Fibroblast of skin of right quadriceps (primary cell): ENCODE measurements at regions not wholly inside any gene's neighbourhood (a gene's known extent, or its start where the extent isn't known, plus 50 kb on each side); places are given as distances from the start of the nearest gene placed in this dataset.
"Not testable (repeated sequence)": the region's sequence is repeated elsewhere in the genome, so short reads cannot be mapped to it uniquely, and the experiment has no call there.

Source experiments
- DNase-seq: peaks from one replicate; pipeline ENCODE4 v3.0.0-alpha.2; 2013

DNA sequence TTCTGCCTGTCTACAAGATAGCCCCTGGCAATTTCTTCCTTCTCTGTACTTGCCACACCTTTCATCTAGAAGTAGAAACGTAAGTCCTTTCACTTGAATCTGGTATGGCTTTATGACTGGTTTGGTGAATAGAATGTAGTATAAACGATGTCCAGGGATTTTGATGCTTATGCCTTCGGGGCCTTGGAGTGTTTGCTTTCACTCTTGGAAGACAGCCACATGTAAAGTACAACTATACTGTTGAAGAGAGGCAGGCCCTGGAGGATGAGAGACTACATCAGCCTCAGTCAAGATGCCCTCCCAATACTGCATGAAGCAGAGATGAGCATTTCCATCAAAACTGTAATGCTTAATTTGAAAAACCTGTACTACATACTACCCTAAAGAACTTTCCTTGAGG, 553.8 kb upstream of the C9orf72 start:
- no peak for DNase-seq

DNA sequence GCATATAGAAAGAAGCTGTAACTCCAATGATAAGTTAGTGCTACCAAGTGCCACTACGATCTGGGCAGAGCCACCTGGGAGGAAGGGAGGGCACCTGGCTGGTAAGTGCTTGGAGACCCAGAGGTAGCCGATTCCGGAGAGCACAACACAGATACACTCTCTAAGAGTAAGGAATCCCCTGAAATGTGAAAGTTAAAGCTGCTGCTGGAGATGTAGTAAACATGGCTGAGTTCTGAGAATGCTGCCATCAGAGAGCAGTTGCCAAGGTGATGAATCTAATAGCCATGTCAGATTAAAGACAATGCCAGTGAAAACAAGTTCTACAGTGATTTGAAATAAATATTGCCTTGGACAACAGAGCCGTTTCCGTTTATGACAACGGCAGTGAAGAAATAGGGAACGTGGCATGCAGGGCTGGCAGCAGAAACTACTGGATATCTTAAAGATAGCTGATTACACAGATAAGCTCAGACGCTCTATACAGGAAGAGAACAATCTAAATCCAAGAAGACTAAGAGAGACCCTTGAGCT, 561.2 kb upstream of the C9orf72 start:
- no peak for DNase-seq

DNA sequence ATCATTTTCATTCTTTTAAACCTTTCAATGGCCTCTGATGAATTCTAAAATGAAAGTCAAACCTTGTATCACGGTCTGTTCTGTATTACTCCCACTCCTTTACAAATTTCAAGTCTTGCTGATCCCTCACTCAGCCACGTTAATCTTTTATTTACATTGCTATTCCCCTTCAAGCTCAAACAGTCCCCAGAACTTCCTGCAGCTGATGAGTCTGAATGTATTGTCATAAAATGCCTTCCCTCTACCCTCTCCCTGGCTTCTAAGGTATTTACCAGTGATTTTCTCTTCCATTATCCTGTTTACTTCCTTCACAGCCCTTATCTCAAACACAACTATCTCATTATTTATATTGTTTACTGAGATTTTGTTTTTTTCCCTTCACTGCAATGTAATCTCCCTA, 562.3 kb upstream of the C9orf72 start:
- no peak for DNase-seq

DNA sequence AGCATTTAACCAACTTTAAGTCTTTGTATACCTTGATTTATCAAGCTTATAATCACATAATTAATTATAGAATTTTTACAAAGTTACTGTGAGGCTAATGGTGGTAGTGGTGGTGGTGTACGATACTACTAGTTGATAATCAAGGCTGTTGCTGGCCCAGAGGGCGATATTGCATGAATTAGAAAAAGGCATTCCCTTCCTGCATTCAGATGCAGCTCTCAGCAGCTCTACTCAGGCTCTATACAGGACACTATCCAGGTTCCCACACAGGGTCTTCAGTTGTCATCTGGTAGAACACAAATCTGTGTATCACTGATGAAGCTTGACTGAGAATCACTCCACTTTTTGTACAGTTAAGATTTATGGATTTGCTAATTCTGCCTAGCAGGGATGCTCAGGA, 562.8 kb upstream of the C9orf72 start:
- DNase-seq: no peak

DNA sequence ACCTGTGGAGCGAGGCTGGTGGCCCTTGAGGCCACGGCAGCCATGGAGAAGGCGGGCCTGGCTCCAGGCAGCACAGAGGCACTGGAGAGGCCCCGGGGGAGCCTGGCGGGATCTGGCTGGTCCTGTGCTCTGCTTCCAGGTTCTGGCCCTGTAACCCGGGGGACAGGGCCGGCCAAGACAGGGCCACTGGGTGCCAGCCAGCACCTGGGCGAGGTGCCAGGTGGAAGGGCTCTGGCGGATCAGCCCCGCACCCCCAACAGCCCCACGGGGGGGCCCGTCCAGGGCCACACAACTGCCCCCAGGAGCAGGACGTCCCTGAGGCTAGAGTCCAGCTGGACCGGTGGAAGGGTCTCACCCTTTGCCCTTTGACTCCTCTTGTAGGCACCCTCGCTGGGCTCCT, 574.1 kb upstream of the C9orf72 start:
- DNase-seq: not testable (repeated sequence)

DNA sequence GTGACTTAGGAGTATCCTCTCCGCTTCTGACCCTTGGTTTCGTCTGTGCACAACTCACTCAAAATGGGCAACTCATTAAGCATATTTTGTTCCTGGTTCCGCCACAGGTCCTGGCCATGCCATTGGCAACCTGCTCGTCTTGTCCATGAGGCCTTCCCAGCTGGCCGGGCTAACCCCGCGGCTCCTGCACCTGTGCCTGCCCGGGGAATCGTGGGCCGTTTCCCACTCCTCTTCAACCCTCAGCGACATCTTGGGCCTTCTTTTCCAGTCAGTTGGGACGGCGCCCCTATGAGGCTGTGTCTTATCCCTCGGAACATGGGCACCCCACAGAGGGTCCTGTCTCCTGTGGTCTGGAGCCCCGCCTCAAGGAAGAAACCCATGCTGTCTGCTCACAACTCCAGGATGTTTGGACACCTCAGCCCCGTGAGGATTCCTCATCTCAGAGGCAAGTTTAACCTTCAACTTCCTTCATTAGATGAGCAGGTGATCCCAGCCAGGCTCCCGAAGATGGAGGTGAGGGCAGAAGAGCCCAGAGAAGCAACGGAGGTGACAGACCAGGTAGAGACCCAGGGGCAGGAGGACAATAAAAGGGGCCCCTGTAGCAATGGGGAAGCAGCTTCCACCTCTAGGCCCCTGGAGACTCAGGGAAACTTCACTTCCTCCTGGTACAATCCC, 574.8 kb upstream of the C9orf72 start:
- DNase-seq: not testable (repeated sequence)

DNA sequence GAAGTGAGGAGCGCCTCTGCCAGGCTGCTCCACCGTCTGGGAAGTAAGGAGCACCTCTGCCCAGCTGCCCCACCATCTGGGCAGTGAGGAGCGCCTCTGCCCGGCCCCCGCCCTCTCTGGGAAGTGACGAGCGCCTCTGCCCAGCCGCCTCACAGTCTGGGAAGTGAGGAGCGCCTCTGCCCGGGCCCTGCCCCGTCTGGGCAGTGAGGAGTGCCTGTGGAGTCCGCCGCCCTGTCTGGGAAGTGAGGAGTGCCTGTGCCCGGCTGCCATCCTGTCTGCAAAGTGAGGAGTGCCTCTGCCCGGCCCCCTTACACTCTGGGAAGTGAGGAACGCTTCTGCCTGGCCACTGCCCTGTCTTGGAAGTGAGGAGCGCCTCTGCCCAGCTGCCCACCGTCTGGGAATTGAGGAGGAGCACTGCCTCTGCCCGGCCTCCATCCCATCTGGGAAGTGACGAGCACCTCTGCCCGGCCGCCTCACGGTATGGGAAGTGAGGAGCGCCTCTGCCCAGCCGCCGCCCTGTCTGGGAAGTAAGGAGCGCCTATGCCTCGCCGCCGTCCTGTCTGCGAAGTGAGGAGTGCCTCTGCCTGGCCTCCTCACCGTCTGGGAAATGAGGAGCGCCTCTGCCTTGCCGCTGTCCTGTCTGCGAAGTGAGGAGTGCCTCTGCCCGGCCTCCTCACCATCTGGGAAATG, 576.2 kb upstream of the C9orf72 start:
- not testable (repeated sequence) for DNase-seq

DNA sequence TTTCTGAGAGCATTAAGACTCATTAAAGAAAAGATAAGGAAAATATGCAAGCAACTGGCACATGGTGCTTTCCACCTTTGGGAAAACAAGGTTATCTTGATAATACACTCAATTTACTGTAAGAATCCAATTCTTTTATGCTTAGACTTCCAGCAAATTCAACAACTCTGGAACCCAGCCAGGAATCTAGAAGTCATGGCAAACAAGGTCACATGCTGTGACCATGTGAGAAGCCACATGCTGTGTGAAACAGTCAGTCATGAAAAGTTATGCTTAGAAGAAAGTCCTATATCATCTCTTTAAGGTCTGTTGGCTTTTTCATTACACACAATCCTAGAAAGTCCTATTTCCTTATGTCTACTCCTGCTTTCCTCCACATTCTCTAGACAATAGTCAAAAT, 581.8 kb upstream of the C9orf72 start:
- no peak for DNase-seq

DNA sequence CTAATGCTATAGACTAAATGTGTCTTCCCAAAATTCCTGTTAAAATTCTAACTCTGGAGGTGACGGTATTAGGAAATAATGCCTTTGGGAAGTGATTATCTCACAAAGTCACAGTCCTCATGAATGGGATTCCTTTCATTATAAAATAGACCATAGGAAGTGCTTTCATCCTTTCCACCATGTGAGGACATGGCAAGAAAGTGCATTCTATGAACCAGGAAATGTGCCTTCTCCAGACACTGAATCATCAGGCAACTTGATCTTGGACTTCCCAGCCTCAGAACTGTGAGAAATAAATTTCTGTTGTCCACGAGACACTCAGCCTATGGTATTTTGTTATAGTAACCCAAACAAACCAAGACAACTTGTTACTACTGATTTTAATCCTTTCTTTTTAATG, 582.4 kb upstream of the C9orf72 start:
- no peak for DNase-seq

DNA sequence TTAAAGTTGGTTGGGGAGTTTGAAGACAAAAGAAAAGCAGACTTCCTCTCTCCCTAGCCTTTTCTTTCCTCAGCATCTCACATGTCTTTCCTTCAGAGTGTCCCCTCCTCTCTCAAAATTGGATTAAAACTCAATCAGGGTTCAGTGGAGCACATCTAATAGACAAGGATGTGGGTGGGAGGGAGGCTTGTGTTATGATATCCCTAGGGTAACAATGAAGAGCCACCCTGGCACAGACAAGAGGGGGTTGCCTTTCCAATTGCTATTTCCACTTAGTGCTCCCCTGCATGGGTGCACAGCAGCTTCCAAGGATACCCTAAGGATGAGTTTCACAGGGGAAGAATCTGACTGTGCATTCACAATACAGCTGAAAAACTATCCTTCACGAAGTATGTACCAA, 585.2 kb upstream of the C9orf72 start:
- DNase-seq: no peak

DNA sequence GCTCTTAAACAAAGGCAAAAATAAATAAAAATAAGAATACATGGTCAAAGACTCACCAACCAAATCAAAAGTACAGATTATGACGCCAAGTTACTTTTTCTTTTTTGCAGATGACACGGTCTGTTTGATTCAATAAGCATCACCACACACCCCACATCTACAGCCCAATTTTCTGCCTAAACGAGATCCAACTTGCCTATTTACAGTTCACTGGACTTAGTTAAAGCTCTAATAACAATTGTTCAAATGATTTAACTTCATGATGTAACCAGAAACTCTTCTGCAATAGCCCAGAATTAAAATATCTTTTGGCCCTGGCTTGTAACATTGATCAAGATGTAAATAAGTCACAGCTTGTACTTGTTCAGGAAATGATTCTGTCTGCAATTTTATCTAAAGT, 590.3 kb upstream of the C9orf72 start:
- DNase-seq: no peak

DNA sequence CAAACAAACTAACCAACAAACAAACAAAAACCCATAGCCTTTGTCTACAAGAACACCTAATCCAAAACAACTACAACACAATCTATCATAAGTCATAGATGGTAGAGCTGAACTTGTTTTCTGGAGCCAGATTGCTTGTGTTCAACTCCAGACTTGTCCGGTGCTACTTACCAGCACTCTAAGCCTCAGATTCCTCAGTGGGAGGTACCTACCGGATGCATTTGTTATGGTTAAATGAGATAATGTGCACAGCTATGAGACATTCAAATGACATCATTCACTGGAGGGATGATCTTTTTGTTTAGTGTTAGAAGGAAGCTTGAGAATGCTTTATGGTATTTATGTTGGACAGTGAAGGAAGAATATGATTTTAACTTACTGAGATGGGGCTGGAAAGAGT, 592.9 kb upstream of the C9orf72 start:
- no peak for DNase-seq

DNA sequence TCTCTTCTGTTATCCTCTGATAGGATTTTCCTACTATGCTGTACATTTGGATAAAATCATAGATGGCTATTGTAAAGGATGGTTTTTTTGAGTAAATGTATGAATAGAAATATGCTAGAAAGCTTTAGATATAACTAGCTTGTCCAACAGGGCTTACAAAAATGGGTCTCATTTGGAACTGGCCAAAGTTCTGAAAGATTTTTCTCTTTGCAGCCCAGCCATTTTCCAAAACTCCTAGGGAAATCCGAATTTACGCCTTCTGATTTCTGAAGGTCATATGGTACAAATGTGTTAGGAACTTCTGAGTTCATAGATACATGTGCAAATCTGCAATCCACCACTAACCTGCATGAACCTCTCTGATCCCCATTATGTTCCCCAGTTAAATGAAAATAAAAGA, 603.9 kb upstream of the C9orf72 start:
- no peak for DNase-seq

DNA sequence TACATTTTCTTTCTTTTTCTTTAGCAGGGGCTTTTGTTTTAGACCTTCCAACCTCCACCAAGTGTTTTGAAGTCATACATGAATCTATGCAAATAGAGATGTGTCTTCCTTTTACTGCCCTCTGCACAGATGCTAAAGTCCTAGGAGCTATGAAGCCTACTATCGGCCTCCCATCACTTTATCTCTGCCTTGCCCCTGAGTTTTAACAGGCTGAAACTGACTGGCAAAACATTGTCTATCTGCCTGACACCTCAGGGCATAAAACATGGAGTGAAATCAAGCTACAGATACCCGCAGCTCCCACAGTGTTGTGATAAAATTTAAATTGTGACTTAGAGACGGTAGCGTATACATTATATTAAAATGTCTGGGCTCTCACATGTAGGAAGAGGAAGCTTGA, 604.6 kb upstream of the C9orf72 start:
- DNase-seq: no peak

DNA sequence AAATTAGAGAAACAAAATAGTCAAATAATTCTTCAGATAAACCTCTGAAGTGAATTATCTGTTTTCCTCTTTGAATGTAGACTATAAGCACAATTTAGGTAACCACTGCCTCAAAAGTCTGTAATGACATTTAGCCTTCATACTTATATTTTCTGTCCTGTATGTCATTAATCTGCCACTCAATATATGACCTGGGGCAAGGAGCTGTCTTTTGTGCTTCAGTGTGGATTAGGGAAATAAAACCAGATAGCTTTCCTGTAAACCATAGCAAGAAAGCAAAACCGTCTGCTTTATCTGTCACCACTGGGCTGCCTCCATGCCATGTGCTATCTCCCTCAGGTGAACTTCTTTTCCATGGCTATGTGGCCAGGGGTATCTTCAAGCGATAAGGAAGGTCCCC, 606.6 kb upstream of the C9orf72 start:
- no peak for DNase-seq

DNA sequence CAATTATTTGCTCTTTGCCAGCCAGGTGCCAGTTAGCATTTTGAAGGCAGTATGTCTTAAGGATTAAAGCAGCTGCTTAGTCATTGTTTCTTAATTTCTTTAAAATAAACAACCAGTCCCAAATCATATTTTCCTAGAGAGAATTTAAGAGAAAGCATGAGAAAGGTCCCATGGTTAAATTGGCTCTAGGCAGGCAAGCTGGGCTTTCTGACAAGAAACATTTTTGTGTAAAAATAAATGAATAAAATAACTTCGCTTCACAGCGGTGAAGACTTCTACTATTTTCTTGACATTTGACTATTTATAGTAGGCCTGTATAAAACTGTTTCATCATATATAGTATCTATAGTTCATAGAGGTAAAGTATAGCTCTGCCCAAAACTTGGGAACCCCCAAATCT, 617.7 kb upstream of the C9orf72 start:
- DNase-seq: no peak

DNA sequence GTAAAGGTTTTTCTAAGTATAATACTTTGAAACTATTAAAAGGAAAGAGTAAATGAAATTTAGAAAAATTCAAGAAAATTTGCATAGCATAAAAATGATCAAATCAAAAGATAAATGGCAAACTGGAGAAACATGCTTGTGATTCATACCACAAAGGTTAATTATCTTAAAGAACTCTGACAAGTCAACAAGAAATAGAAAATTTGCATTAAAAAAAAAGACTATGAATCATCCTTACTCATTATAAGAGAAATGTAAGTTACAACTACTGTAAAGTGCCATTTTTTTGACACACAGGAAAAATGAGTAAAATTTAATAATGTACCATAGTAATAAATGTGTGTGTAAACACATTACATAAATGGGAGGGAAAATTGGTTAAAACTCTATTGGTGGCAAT, 624.4 kb upstream of the C9orf72 start:
- DNase-seq: peak; percentile 3

DNA sequence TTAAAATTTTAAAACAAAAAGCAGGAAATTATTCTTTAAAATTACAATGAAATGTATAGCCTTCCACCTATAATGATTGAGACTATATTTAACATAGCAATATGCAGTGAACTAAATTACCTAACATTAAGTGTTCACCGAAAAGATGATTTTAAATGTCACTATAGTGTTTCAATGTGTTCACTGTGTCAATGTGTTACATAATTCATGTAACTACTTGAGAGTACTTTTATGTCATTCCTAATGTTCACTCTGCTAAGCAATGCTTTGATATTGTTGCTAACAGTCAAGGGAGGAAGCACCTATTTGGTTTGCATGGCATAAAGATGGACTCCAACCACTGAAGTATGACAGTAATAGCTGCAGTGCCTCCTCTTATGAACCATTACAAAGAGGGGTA, 629.8 kb upstream of the C9orf72 start:
- DNase-seq: no peak

DNA sequence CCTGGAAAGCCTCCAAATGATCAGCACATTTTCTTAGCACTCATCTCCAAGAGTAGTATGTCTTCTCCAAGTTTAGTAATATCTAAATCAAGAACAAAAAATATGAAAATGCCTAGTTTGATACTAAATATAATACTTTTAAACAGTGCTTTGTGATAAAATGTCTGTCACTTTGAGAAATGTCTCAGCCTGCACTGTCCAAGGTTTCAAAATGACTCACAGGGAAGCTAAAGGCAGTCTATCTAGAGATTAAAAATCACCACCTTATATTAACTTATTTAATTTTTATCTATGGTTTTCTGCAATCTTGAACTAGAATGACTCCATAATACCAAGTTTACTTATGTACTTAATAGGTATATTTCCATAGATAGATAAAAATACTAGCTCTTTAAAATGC, 633.0 kb upstream of the C9orf72 start:
- DNase-seq: no peak

DNA sequence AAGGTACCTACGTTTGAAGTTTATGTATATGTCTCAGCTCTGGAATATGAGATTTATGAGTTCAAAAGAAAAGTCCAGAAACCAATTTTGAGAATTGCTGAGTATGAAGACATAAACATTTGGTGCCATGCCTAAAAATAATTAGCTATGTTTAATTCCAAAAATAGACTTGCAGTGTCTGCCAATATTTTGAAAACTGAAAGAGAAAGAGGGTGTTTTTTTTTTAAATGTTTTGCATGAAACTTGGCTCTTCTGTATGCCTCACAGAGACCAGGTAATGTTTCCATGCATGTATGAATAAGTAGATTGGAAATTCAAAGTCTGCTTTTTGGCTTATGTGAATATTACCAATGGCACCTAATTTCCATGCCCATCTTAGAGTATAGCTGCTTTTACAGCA, 634.4 kb upstream of the C9orf72 start:
- DNase-seq: no peak

DNA sequence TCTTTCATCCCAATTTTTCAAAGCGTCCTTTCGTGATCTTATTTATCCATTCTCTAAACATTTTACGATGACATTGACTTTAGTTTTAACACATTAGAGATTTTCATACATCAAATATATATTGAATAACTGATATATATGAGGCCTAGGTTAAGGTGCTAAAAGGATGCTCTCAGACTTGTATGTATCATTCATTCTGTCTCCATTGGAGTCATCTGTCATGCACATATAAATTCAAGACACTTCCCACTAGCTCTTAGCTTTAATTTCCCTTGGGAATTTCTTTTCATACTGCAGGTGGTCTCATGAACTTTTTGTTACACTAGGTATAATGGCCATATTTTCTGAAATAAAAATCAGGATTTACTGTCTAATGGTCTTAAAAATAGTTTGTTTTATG, 635.8 kb upstream of the C9orf72 start:
- DNase-seq: no peak

DNA sequence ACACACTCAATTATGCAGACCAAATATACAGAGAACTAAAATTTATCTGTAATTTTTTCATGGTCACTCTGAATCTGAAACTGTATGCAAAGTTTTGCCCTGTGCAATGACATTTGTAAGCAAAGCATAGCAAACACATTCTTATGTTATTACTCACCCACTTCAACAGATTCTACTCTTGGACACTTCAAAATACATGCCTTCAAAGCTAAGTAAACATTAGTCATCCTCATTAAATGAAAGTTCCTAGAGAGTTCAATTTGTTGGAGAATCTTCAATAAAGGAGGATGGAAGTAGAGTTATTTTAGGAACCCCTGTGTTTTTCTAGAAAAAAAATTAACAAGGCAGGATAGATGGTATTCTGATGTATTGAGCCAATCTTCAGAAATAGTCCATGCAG, 639.7 kb upstream of the C9orf72 start:
- peak; percentile 86 for DNase-seq

DNA sequence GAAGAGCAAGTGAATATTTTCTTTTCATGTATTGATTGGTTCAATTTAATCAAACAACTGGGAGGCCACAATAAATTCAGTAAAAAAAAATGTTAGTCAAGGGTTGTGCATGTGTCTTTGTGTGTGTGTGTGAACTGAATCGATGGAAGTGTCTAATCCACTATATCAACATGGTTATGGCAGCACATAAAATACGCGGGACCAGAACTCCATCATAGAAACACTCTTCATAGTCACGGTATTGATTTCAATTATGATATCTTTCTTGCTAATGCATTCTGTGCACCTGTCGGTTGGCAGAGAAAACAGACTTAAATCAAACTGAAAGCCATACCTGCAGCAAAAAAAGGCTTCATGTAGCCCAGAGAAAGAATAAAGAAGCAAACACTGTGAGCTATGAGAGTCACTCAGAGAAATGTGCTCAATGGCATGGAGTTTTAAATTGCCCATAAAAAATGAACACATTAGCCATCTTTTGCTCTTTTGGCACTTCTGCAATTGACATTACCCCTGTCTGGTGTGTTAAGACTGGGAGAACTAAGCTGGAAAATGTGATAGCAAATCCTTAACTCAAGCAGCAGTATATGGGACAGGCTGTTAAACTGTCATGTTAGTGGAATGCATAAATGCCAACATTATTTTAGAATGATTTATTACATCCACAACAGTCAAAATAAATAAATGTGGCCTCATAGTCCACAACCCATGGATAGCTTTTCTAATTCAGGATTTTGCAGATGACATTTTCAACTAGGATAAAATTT, 642.4 kb upstream of the C9orf72 start:
- DNase-seq: no peak

DNA sequence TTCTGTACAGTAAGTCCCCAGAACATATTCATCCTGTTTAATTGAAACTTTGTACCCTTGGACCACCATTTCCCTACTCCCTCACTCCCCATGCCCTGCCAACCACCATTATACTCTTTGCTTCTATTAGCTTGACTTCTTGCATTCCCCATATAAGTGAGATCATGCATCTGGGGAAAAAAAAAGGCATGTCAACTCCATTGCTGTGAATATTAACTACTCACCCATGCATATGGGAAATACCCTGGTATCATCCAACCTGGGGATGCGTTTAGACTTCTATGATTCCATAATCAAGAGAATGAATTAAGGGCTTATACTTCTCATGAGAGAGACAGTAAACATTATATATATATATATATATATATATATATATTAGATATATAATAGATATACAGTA, 659.4 kb upstream of the C9orf72 start:
- no peak for DNase-seq
